ENCODE measurements at regions not wholly inside any gene's neighbourhood (a gene's known extent, or its start where the extent isn't known, plus 50 kb on each side); places are given as distances from the start of the nearest gene placed in this dataset.

GRCh38 chr10:124271676-124272075, 147.0 kb downstream of the OAT start:
- no peak overlapping the region for H2AFZ ChIP-seq (ENCODE audit: low read length)
- H3K18ac ChIP-seq (ENCODE audit: low read length), result no peak overlapping the region
- no peaks in the 10 kb centered on the region for H3K27me3 ChIP-seq (ENCODE audit: control insufficient read depth in 3 of 3, insufficient read depth in 3 of 3, low read depth in 1 of 3, low read length in 3 of 3)
- H3K4me1 ChIP-seq (ENCODE audit: control insufficient read depth in 2 of 2, insufficient read depth in 1 of 2, low read depth in 1 of 2, low read length in 2 of 2), result no peaks in the 10 kb centered on the region
- no peak overlapping the region for H3K4ac ChIP-seq (ENCODE audit: low read length)
- no peak for DNase-seq (ENCODE audit: low spot score)
- no peaks in the 10 kb centered on the region for H3K36me3 ChIP-seq (replicated peaks in 1 of 2; ENCODE audit: control insufficient read depth in 2 of 2, insufficient read depth in 2 of 2, low read length in 2 of 2)
- H2BK12ac ChIP-seq (ENCODE audit: low read length), result no peak overlapping the region
- no peak overlapping the region for H3K4me2 ChIP-seq (ENCODE audit: insufficient read depth, low read length, poor library complexity, severe bottlenecking)
- H4K91ac ChIP-seq (ENCODE audit: low read depth, low read length, poor library complexity), result no peak overlapping the region
- whole genome bisulfite sequencing, 2 donors (ENCODE audit: extremely low coverage in 2 of 2, insufficient read length in 2 of 2, insufficient replicate concordance in 1 of 2), result no CpG with 5 or more reads among the region's 4 CpGs
- H3K14ac ChIP-seq (ENCODE audit: low read length), result no peak overlapping the region
- H3K79me1 ChIP-seq (ENCODE audit: low read depth, low read length), result no peaks in the 10 kb centered on the region
- H3K4me3 ChIP-seq (ENCODE audit: low read length in 2 of 2), result no peak overlapping the region
- no peak overlapping the region for H4K8ac ChIP-seq (ENCODE audit: low read depth, low read length)
- no peak overlapping the region for H2BK15ac ChIP-seq (ENCODE audit: low read length)
- no peak overlapping the region for H3K23ac ChIP-seq (ENCODE audit: low read depth, low read length, poor library complexity)
- H3K9me3 ChIP-seq (replicated peaks in 1 of 2; ENCODE audit: control insufficient read depth in 2 of 2, insufficient read depth in 1 of 2, low read depth in 1 of 2, low read length in 2 of 2), result peaks cover 0 to 13% of the 10 kb centered on the region in 2 donors
- no peak overlapping the region for H2BK5ac ChIP-seq (ENCODE audit: low read length)
- H2AK5ac ChIP-seq (ENCODE audit: low read depth, low read length), result no peak overlapping the region
- H3K27ac ChIP-seq (replicated peaks; ENCODE audit: low read length), result no peak overlapping the region
- H2BK120ac ChIP-seq (ENCODE audit: low read depth, low read length), result no peak overlapping the region
- no peak overlapping the region for H3K9ac ChIP-seq (ENCODE audit: low read depth, low read length, poor library complexity)

DNA sequence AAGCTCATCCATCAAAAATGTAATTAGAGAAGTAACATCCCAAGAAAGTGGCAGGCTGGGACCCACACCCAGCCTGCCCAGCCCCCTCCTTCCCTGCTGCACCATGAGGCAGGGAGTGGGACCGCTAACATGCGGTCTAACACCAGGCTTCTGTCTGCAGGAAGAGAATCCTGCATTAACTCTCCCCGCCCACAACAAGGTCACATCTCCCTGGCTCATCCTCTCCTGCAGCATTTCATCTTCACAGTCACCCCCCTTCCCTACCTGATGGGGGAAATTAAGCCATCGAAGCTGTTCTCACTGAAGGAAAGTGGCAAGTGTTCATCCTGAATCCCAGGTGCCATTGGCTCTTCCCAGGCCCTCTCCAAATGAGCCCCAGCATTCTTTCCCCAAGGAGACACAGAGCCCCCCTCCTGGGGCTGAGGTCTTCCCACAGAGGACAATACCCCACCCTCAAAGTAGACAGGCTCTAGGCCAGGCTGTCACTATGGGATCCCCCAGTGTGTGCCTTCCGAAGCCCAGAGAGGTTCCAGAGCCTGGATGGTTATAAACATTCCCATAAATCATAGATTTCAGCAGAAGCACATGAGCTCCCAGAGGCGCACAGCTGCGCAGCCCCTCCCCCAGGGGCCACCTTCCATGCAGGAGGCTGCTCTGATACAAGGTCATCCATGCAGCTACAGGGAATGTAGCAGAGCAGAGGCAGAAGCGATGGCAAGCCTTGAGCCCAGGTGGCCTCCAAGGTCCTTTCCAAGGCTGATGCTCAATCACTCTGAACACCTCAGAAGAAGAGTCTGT, 148.0 kb downstream of the OAT start:
- Histone ChIP-seq H4K8ac (ENCODE audit: low read depth, low read length) (no peak overlapping the region), H3K18ac (ENCODE audit: low read length) (peak overlapping the region; percentile 21), H3K14ac (ENCODE audit: low read length) (no peak overlapping the region), H3K9ac (ENCODE audit: low read depth, low read length, poor library complexity) (no peak overlapping the region), H2BK120ac (ENCODE audit: low read depth, low read length) (no peak overlapping the region), H2BK5ac (ENCODE audit: low read length) (no peak overlapping the region), H2BK15ac (ENCODE audit: low read length) (no peak overlapping the region), H3K27ac (replicated peaks; ENCODE audit: low read length) (no peak overlapping the region), H3K36me3 (replicated peaks in 1 of 2; ENCODE audit: control insufficient read depth in 2 of 2, insufficient read depth in 2 of 2, low read length in 2 of 2) (no peaks in the 10 kb centered on the region), H3K4me3 (ENCODE audit: low read length in 2 of 2) (peak overlapping the region in 1 of 2 donors; percentile 44), H3K79me1 (ENCODE audit: low read depth, low read length) (no peaks in the 10 kb centered on the region), H4K91ac (ENCODE audit: low read depth, low read length, poor library complexity) (no peak overlapping the region), H3K4me2 (ENCODE audit: insufficient read depth, low read length, poor library complexity, severe bottlenecking) (no peak overlapping the region), H2AK5ac (ENCODE audit: low read depth, low read length) (no peak overlapping the region), H3K27me3 (ENCODE audit: control insufficient read depth in 3 of 3, insufficient read depth in 3 of 3, low read depth in 1 of 3, low read length in 3 of 3) (no peaks in the 10 kb centered on the region), H2AFZ (ENCODE audit: low read length) (no peak overlapping the region), H3K4ac (ENCODE audit: low read length) (no peak overlapping the region), H2BK12ac (ENCODE audit: low read length) (no peak overlapping the region), H3K23ac (ENCODE audit: low read depth, low read length, poor library complexity) (peak overlapping the region; percentile 4), H3K4me1 (ENCODE audit: control insufficient read depth in 2 of 2, insufficient read depth in 1 of 2, low read depth in 1 of 2, low read length in 2 of 2) (no peaks in the 10 kb centered on the region), H3K9me3 (replicated peaks in 1 of 2; ENCODE audit: control insufficient read depth in 2 of 2, insufficient read depth in 1 of 2, low read depth in 1 of 2, low read length in 2 of 2) (peaks cover 0 to 13% of the 10 kb centered on the region in 2 donors)
- DNase-seq (ENCODE audit: low spot score), result no peak
- WGBS, 2 donors (ENCODE audit: extremely low coverage in 2 of 2, insufficient read length in 2 of 2, insufficient replicate concordance in 1 of 2), result no CpG with 5 or more reads among the region's 8 CpGs

- Histone ChIP-seq H3K4me2 (ENCODE audit: insufficient read depth, low read length, poor library complexity, severe bottlenecking) (no peak overlapping the region), H2BK5ac (ENCODE audit: low read length) (no peak overlapping the region), H3K18ac (ENCODE audit: low read length) (peak overlapping the region; percentile 15), H3K23ac (ENCODE audit: low read depth, low read length, poor library complexity) (no peak overlapping the region), H2AFZ (ENCODE audit: low read length) (no peak overlapping the region), H3K27ac (replicated peaks; ENCODE audit: low read length) (no peak overlapping the region), H3K4ac (ENCODE audit: low read length) (no peak overlapping the region), H3K4me3 (ENCODE audit: low read length in 2 of 2) (no peak overlapping the region), H4K8ac (ENCODE audit: low read depth, low read length) (no peak overlapping the region), H3K27me3 (ENCODE audit: control insufficient read depth in 3 of 3, insufficient read depth in 3 of 3, low read depth in 1 of 3, low read length in 3 of 3) (peaks cover 0 to 2% (median 0%) of the 10 kb centered on the region in 3 experiments), H2AK5ac (ENCODE audit: low read depth, low read length) (no peak overlapping the region), H3K79me1 (ENCODE audit: low read depth, low read length) (no peaks in the 10 kb centered on the region), H3K14ac (ENCODE audit: low read length) (peak overlapping the region; percentile 14), H2BK12ac (ENCODE audit: low read length) (no peak overlapping the region), H2BK120ac (ENCODE audit: low read depth, low read length) (no peak overlapping the region), H3K36me3 (replicated peaks in 1 of 2; ENCODE audit: control insufficient read depth in 2 of 2, insufficient read depth in 2 of 2, low read length in 2 of 2) (no peaks in the 10 kb centered on the region), H3K9me3 (replicated peaks in 1 of 2; ENCODE audit: control insufficient read depth in 2 of 2, insufficient read depth in 1 of 2, low read depth in 1 of 2, low read length in 2 of 2) (peaks cover 0 to 13% of the 10 kb centered on the region in 2 donors), H3K4me1 (ENCODE audit: control insufficient read depth in 2 of 2, insufficient read depth in 1 of 2, low read depth in 1 of 2, low read length in 2 of 2) (no peaks in the 10 kb centered on the region), H3K9ac (ENCODE audit: low read depth, low read length, poor library complexity) (no peak overlapping the region), H4K91ac (ENCODE audit: low read depth, low read length, poor library complexity) (no peak overlapping the region), H2BK15ac (ENCODE audit: low read length) (no peak overlapping the region)
- DNase-seq (ENCODE audit: low spot score), result no peak
- WGBS, 2 donors (ENCODE audit: extremely low coverage in 2 of 2, insufficient read length in 2 of 2, insufficient replicate concordance in 1 of 2), result no CpG with 5 or more reads among the region's 5 CpGs
These were observed 149.7 kb downstream of the OAT start for GRCh38 chr10:124268976-124269375.

GRCh38 chr10:124267911-124268549, 150.7 kb downstream of the OAT start:
- no CpG with 5 or more reads among the region's 6 CpGs for WGBS, 2 donors (ENCODE audit: extremely low coverage in 2 of 2, insufficient read length in 2 of 2, insufficient replicate concordance in 1 of 2)
- H3K4me2 ChIP-seq (ENCODE audit: insufficient read depth, low read length, poor library complexity, severe bottlenecking), result no peak overlapping the region
- H3K18ac ChIP-seq (ENCODE audit: low read length), result no peak overlapping the region

More at GRCh38 chr10:124267911-124268549, 150.7 kb downstream of the OAT start:
- H4K91ac ChIP-seq (ENCODE audit: low read depth, low read length, poor library complexity), result no peak overlapping the region
- no peaks in the 10 kb centered on the region for H3K36me3 ChIP-seq (replicated peaks in 1 of 2; ENCODE audit: control insufficient read depth in 2 of 2, insufficient read depth in 2 of 2, low read length in 2 of 2)
- no peak for DNase-seq (ENCODE audit: low spot score)
- no peak overlapping the region for H3K27ac ChIP-seq (replicated peaks; ENCODE audit: low read length)
- H3K4ac ChIP-seq (ENCODE audit: low read length), result no peak overlapping the region
- H3K79me1 ChIP-seq (ENCODE audit: low read depth, low read length), result no peaks in the 10 kb centered on the region
- no peak overlapping the region for H2BK12ac ChIP-seq (ENCODE audit: low read length)
- no peak overlapping the region for H2AK5ac ChIP-seq (ENCODE audit: low read depth, low read length)
- no peak overlapping the region for H3K9ac ChIP-seq (ENCODE audit: low read depth, low read length, poor library complexity)
- no peak overlapping the region for H3K23ac ChIP-seq (ENCODE audit: low read depth, low read length, poor library complexity)
- no peak overlapping the region for H2AFZ ChIP-seq (ENCODE audit: low read length)
- no peaks in the 10 kb centered on the region for H3K4me1 ChIP-seq (ENCODE audit: control insufficient read depth in 2 of 2, insufficient read depth in 1 of 2, low read depth in 1 of 2, low read length in 2 of 2)
- peaks cover 0 to 8% (median 0%) of the 10 kb centered on the region in 3 experiments for H3K27me3 ChIP-seq (ENCODE audit: control insufficient read depth in 3 of 3, insufficient read depth in 3 of 3, low read depth in 1 of 3, low read length in 3 of 3)
- no peak overlapping the region for H4K8ac ChIP-seq (ENCODE audit: low read depth, low read length)
- no peak overlapping the region for H3K14ac ChIP-seq (ENCODE audit: low read length)
- no peak overlapping the region for H2BK120ac ChIP-seq (ENCODE audit: low read depth, low read length)
- H3K4me3 ChIP-seq (ENCODE audit: low read length in 2 of 2), result no peak overlapping the region
- H2BK15ac ChIP-seq (ENCODE audit: low read length), result no peak overlapping the region
- H3K9me3 ChIP-seq (replicated peaks in 1 of 2; ENCODE audit: control insufficient read depth in 2 of 2, insufficient read depth in 1 of 2, low read depth in 1 of 2, low read length in 2 of 2), result peaks cover 0 to 11% of the 10 kb centered on the region in 2 donors
- H2BK5ac ChIP-seq (ENCODE audit: low read length), result no peak overlapping the region

Measured in neuronal stem cell (in vitro differentiated cells).